Neural cell (in vitro differentiated cells): ENCODE measurements at regions not wholly inside any gene's neighbourhood (a gene's known extent, or its start where the extent isn't known, plus 50 kb on each side); places are given as distances from the start of the nearest gene placed in this dataset.

Experiments used
- H2AFZ ChIP-seq: fragments of 200-600, 300-800 bp; sonication (generic), shearing (Covaris generic); 2 replicates; pipeline ENCODE4 v1.6.0; 2014; ENCODE audit warnings: low read depth, mild to moderate bottlenecking, antibody characterized with exemption, low read length, moderate library complexity
- H3F3A ChIP-seq: fragments of 200-600 bp; shearing (Covaris generic); 2 replicates; pipeline ENCODE4 v1.6.1; 2016; ENCODE audit warnings: mild to moderate bottlenecking, moderate library complexity, mixed read lengths, antibody characterized with exemption, low read length; ENCODE audit not compliant: insufficient read depth, poor library complexity, severe bottlenecking
- H3K27ac ChIP-seq: fragments of 200-600, 300-800 bp; sonication (generic), shearing (Covaris generic); 2 replicates; pipeline ENCODE4 v1.5.1; 2014; ENCODE audit warnings: mild to moderate bottlenecking, low read length, moderate library complexity
- H3K27me3 ChIP-seq: fragments of 300-800, 200-600 bp; sonication (generic), shearing (Covaris generic); 2 replicates; pipeline ENCODE4 v1.6.0; 2014; ENCODE audit warnings: mild to moderate bottlenecking, low read depth, low read length, moderate library complexity; ENCODE audit not compliant: insufficient read depth
- H3K36me3 ChIP-seq: fragments of 300-800, 200-600 bp; sonication (generic), shearing (Covaris generic); 2 replicates; pipeline ENCODE4 v1.5.1; 2014; ENCODE audit warnings: mild to moderate bottlenecking, antibody characterized with exemption, low read length, moderate library complexity; ENCODE audit not compliant: insufficient read depth
- H3K4me2 ChIP-seq: fragments of 300-800, 200-600 bp; sonication (generic), shearing (Covaris generic); 2 replicates; pipeline ENCODE4 v1.6.0; 2014; ENCODE audit warnings: mild to moderate bottlenecking, low read length
- H3K4me3 ChIP-seq: fragments of 300-800, 200-600 bp; sonication (generic), shearing (Covaris generic); 2 replicates; pipeline ENCODE4 v1.5.1; 2014; ENCODE audit warnings: mild to moderate bottlenecking, low read length, moderate library complexity
- H3K79me2 ChIP-seq: fragments of 200-600 bp; shearing (Covaris generic); replicated peaks from 2 replicates; pipeline ENCODE4 v1.6.0; 2014; ENCODE audit warnings: mild to moderate bottlenecking, low read length, moderate library complexity; ENCODE audit not compliant: insufficient read depth
- H3K9ac ChIP-seq: fragments of 300-800, 200-600 bp; sonication (generic), shearing (Covaris generic); 2 replicates; pipeline ENCODE4 v1.6.1; 2016; ENCODE audit warnings: mild to moderate bottlenecking, low read length, mixed read lengths
- H3K9me2 ChIP-seq: fragments of 200-600 bp; shearing (Covaris generic); 2 replicates; pipeline ENCODE4 v1.6.1; 2016; ENCODE audit warnings: mild to moderate bottlenecking, low read length, mixed read lengths; ENCODE audit not compliant: insufficient read depth
- H3K9me3 ChIP-seq: fragments of 200-600, 300-800 bp; sonication (generic), shearing (Covaris generic); 2 replicates; pipeline ENCODE4 v1.6.1; 2016; ENCODE audit warnings: mild to moderate bottlenecking, mixed run types, low read length, moderate library complexity, mixed read lengths
- H4K20me1 ChIP-seq: fragments of 200-600 bp; shearing (Covaris generic); 2 replicates; pipeline ENCODE4 v1.6.1; 2016; ENCODE audit warnings: mild to moderate bottlenecking, mixed run types; ENCODE audit not compliant: insufficient read depth
- CTCF ChIP-seq: fragments of 450-650 bp; IDR thresholded peaks from 2 replicates; pipeline ENCODE4 v1.5.1; 2014; ENCODE audit warnings: antibody characterized with exemption, mild to moderate bottlenecking, moderate library complexity; ENCODE audit not compliant: poor library complexity, severe bottlenecking
- EP300 ChIP-seq: fragments of 450-650 bp; conservative IDR thresholded peaks from 2 replicates; pipeline ENCODE4 v1.6.1; 2014; ENCODE audit warnings: antibody characterized with exemption, mild to moderate bottlenecking, moderate library complexity; ENCODE audit not compliant: poor library complexity, severe bottlenecking
- EZH2 ChIP-seq: fragments of 200-600, 300-800 bp; shearing (Covaris generic), sonication (generic); IDR thresholded peaks from 2 replicates; pipeline ENCODE4 v1.6.1; 2014; ENCODE audit warnings: antibody characterized with exemption, low read length, borderline replicate concordance, mild to moderate bottlenecking; ENCODE audit not compliant: insufficient read depth, poor library complexity, severe bottlenecking
- MXI1 ChIP-seq: fragments of 450-650 bp; conservative IDR thresholded peaks from 2 replicates; pipeline ENCODE4 v1.6.1; 2014; ENCODE audit warnings: antibody characterized with exemption, mild to moderate bottlenecking; ENCODE audit not compliant: poor library complexity, severe bottlenecking
- POLR2AphosphoS5 ChIP-seq: IDR thresholded peaks from 2 replicates; pipeline ENCODE4 v1.6.1; 2012
- RAD21 ChIP-seq: fragments of 450-650 bp; conservative IDR thresholded peaks from 2 replicates; pipeline ENCODE4 v1.6.1; 2014; ENCODE audit warnings: antibody characterized with exemption, mild to moderate bottlenecking, moderate library complexity
- REST ChIP-seq: IDR thresholded peaks from 2 replicates; pipeline ENCODE4 v1.6.1; 2012; ENCODE audit warnings: borderline replicate concordance
- SMC3 ChIP-seq: fragments of 450-650 bp; conservative IDR thresholded peaks from 2 replicates; pipeline ENCODE4 v1.6.1; 2014; ENCODE audit warnings: antibody characterized with exemption, mild to moderate bottlenecking, moderate library complexity; ENCODE audit not compliant: poor library complexity

GRCh38 chr20:40307268-40307667 lies 381.8 kb downstream of the MAFB start:
- no peaks in the 10 kb centered on the region for H3K9me3 ChIP-seq
- TF ChIP-seq EZH2 = no peak
- no peak for TF ChIP-seq CTCF
- TF ChIP-seq SMC3 = no peak
- TF ChIP-seq POLR2AphosphoS5 = no peak
- no peak for TF ChIP-seq RAD21
- no peak for TF ChIP-seq EP300
- no peak for TF ChIP-seq REST
- no peak for TF ChIP-seq MXI1
- H3K27ac ChIP-seq = no peak overlapping the region
- no peak overlapping the region for H3K4me3 ChIP-seq
- no peaks in the 10 kb centered on the region for H3F3A ChIP-seq
- H3K27me3 ChIP-seq = no peaks in the 10 kb centered on the region
- H2AFZ ChIP-seq = no peak overlapping the region
- H3K9me2 ChIP-seq = no peaks in the 10 kb centered on the region
- no peaks in the 10 kb centered on the region for H4K20me1 ChIP-seq
- no peak overlapping the region for H3K9ac ChIP-seq
- no peak overlapping the region for H3K4me2 ChIP-seq
- H3K36me3 ChIP-seq = no peaks in the 10 kb centered on the region
- H3K79me2 ChIP-seq = no peaks in the 10 kb centered on the region

- H3K36me3 ChIP-seq = no peaks in the 10 kb centered on the region
- no peaks in the 10 kb centered on the region for H3K79me2 ChIP-seq
- H3K27me3 ChIP-seq = no peaks in the 10 kb centered on the region
- H3K4me2 ChIP-seq = no peak overlapping the region
- H4K20me1 ChIP-seq = no peaks in the 10 kb centered on the region
- no peaks in the 10 kb centered on the region for H3F3A ChIP-seq
- H3K9me3 ChIP-seq = no peaks in the 10 kb centered on the region
- H2AFZ ChIP-seq = no peak overlapping the region
- no peak overlapping the region for H3K27ac ChIP-seq
- no peak overlapping the region for H3K9ac ChIP-seq
- no peak overlapping the region for H3K4me3 ChIP-seq
- TF ChIP-seq EZH2 = no peak
- no peaks in the 10 kb centered on the region for H3K9me2 ChIP-seq
Measured at GRCh38 chr20:40305303-40305702, 383.7 kb downstream of the MAFB start.

- Histone ChIP-seq H3K27me3 (no peaks in the 10 kb centered on the region), H3K4me3 (no peak overlapping the region), H3K9me2 (no peaks in the 10 kb centered on the region), H3K27ac (no peak overlapping the region), H3K36me3 (no peaks in the 10 kb centered on the region), H3K9me3 (no peaks in the 10 kb centered on the region), H3K4me2 (no peak overlapping the region), H3K9ac (no peak overlapping the region), H2AFZ (no peak overlapping the region), H3F3A (no peaks in the 10 kb centered on the region), H4K20me1 (no peaks in the 10 kb centered on the region), H3K79me2 (no peaks in the 10 kb centered on the region)
- no peak for TF ChIP-seq MXI1
- no peak for TF ChIP-seq RAD21
- no peak for TF ChIP-seq POLR2AphosphoS5
Measured at GRCh38 chr20:40304119-40304613, 384.9 kb downstream of the MAFB start.
